H1 (cell line): ENCODE measurements at regions not wholly inside any gene's neighbourhood (a gene's known extent, or its start where the extent isn't known, plus 50 kb on each side); places are given as distances from the start of the nearest gene placed in this dataset.

Experiments
- CTCF ChIA-PET: fragments of 300-600 bp; sonication (Branson Sonifier 250); formaldehyde crosslinking; loops from one replicate; lab custom pipeline; 2021; ENCODE audit not compliant: partially characterized antibody; lab: Charles Lee
- POLR2A ChIA-PET: fragments of 300-600 bp; sonication (Branson Sonifier 250); formaldehyde crosslinking; loops from one replicate; lab custom pipeline; 2021; ENCODE audit warnings: inconsistent platforms; ENCODE audit not compliant: partially characterized antibody; lab: Charles Lee
- DNase-seq, 2 experiments: peaks; one replicate each; pipeline versions ENCODE4 v3.0.0 to v3.0.0-alpha.2; 2010 to 2022; ENCODE audit warnings: low spot score in 2 of 2, low read depth in 1 of 2, mixed read lengths in 1 of 2
- FAIRE-seq: peaks from 2 replicates; lab custom pipeline; 2011; peaks lifted over from hg19 to GRCh38; lab: Jason Lieb, UNC
- H2AFZ ChIP-seq: 2 replicates; pipeline ENCODE4 v1.8.1; 2012; ENCODE audit warnings: low read length, inconsistent platforms
- H2AK5ac ChIP-seq: 2 replicates; pipeline ENCODE4 v1.6.1; 2013; ENCODE audit warnings: low read depth, low read length
- H2BK120ac ChIP-seq: replicated peaks from 2 replicates; pipeline ENCODE3; 2013; ENCODE audit warnings: low read depth, low read length, inconsistent platforms
- H2BK12ac ChIP-seq: 2 replicates; pipeline ENCODE4 v1.6.1; 2013; ENCODE audit warnings: low read depth, low read length
- H2BK15ac ChIP-seq: 2 replicates; pipeline ENCODE4 v1.6.1; 2013; ENCODE audit warnings: low read length
- H2BK20ac ChIP-seq: 2 replicates; pipeline ENCODE4 v1.6.1; 2013; ENCODE audit warnings: low read length
- H2BK5ac ChIP-seq: 2 replicates; pipeline ENCODE4 v1.6.1; 2013; ENCODE audit warnings: low read depth, low read length
- H3K14ac ChIP-seq: 2 replicates; pipeline ENCODE4 v1.6.1; 2013; ENCODE audit warnings: inconsistent platforms; ENCODE audit not compliant: insufficient read length
- H3K18ac ChIP-seq: 2 replicates; pipeline ENCODE4 v1.6.1; 2013; ENCODE audit warnings: low read length; ENCODE audit errors: extremely low read depth
- H3K23ac ChIP-seq: 2 replicates; pipeline ENCODE4 v1.6.1; 2013; ENCODE audit warnings: inconsistent platforms; ENCODE audit not compliant: insufficient read length
- H3K23me2 ChIP-seq: 2 replicates; pipeline ENCODE4 v1.6.1; 2013; ENCODE audit warnings: low read depth, low read length
- H3K27ac ChIP-seq: 2 replicates; pipeline ENCODE4 v1.6.1; 2011; ENCODE audit warnings: low read depth, low read length, inconsistent platforms
- H3K27me3 ChIP-seq, 4 experiments: replicated peaks in 1 of 4; 1 replicate in 1 of 4; 2 replicates in 3 of 4; pipeline versions ENCODE4 v1.6.1 to v1.8.1; 2011 to 2013; ENCODE audit warnings: low read length in 3 of 4, mild to moderate bottlenecking in 3 of 4, inconsistent platforms in 2 of 4, mixed read lengths in 2 of 4, moderate library complexity in 1 of 4; ENCODE audit not compliant: control insufficient read depth in 3 of 4, insufficient read depth in 3 of 4; ENCODE audit errors: extremely low read depth in 1 of 4
- H3K36me3 ChIP-seq, 4 experiments: 2 replicates each; pipeline versions ENCODE4 v1.6.1 to v1.8.1; 2011 to 2013; ENCODE audit warnings: mild to moderate bottlenecking in 4 of 4, low read length in 3 of 4, moderate library complexity in 2 of 4, control low read depth in 1 of 4, inconsistent platforms in 1 of 4; ENCODE audit not compliant: insufficient read depth in 4 of 4, control insufficient read depth in 2 of 4
- H3K4ac ChIP-seq: replicated peaks from 2 replicates; pipeline ENCODE3; 2013; ENCODE audit warnings: low read length, low read depth, mixed read lengths, inconsistent platforms; ENCODE audit not compliant: insufficient read length
- H3K4me1 ChIP-seq, 4 experiments: replicated peaks in 1 of 4; 1 replicate in 1 of 4; 2 replicates in 3 of 4; pipeline versions ENCODE4 v1.6.1 to v1.8.1; 2011 to 2013; ENCODE audit warnings: low read length in 3 of 4, inconsistent platforms in 2 of 4, mixed read lengths in 1 of 4; ENCODE audit not compliant: insufficient read depth in 4 of 4, control insufficient read depth in 3 of 4
- H3K4me2 ChIP-seq, 2 experiments: 2 replicates each; pipeline versions ENCODE4 v1.6.1 to v1.8.1; 2011 to 2013; ENCODE audit warnings: low read depth in 2 of 2, low read length in 2 of 2, control low read depth in 1 of 2, inconsistent platforms in 1 of 2, mild to moderate bottlenecking in 1 of 2; ENCODE audit not compliant: insufficient read depth in 1 of 2
- H3K4me3 ChIP-seq, 4 experiments: fragments of 200-600, 300-600 bp in 1 of 4; sonication (generic), shearing (Covaris generic), sonication (Bioruptor Twin) in 1 of 4; 2 replicates each; pipeline versions ENCODE4 v1.5.1 to v1.8.1; 2011 to 2016; ENCODE audit warnings: low read length in 4 of 4, low read depth in 3 of 4, control low read depth in 2 of 4, inconsistent platforms in 2 of 4, mild to moderate bottlenecking in 2 of 4, mixed read lengths in 1 of 4, moderate library complexity in 1 of 4; ENCODE audit not compliant: insufficient read depth in 2 of 4; ENCODE audit errors: extremely low read depth in 1 of 4
- H3K56ac ChIP-seq: replicated peaks from 2 replicates; pipeline ENCODE3; 2013; ENCODE audit warnings: low read depth, mild to moderate bottlenecking, mixed read lengths, low read length, inconsistent platforms; ENCODE audit not compliant: insufficient read length
- H3K79me1 ChIP-seq: 2 replicates; pipeline ENCODE4 v1.6.1; 2013; ENCODE audit warnings: low read depth, low read length, control low read depth
- H3K79me2 ChIP-seq, 2 experiments: 2 replicates each; pipeline versions ENCODE4 v1.6.1 to v1.8.1; 2012 to 2013; ENCODE audit warnings: low read length in 2 of 2, mild to moderate bottlenecking in 2 of 2, inconsistent platforms in 1 of 2; ENCODE audit not compliant: insufficient read depth in 2 of 2, control insufficient read depth in 1 of 2
- H3K9ac ChIP-seq, 4 experiments: replicated peaks in 1 of 4; 1 replicate in 1 of 4; 2 replicates in 3 of 4; pipeline versions ENCODE4 v1.6.1 to v1.8.1; 2011 to 2013; ENCODE audit warnings: low read depth in 3 of 4, low read length in 3 of 4, control low read depth in 2 of 4, mild to moderate bottlenecking in 2 of 4, moderate library complexity in 2 of 4, inconsistent platforms in 1 of 4; ENCODE audit errors: extremely low read depth in 1 of 4
- H3K9me3 ChIP-seq, 2 experiments: 2 replicates each; pipeline versions ENCODE4 v1.6.1 to v1.8.1; 2012 to 2013; ENCODE audit warnings: mild to moderate bottlenecking in 2 of 2, moderate library complexity in 2 of 2, control low read depth in 1 of 2, inconsistent platforms in 1 of 2, low read depth in 1 of 2, low read length in 1 of 2, mixed read lengths in 1 of 2; ENCODE audit not compliant: insufficient read depth in 2 of 2
- H4K20me1 ChIP-seq, 2 experiments: replicated peaks in 1 of 2; 2 replicates each; pipeline versions ENCODE3 to v1.8.1; 2011 to 2013; ENCODE audit warnings: inconsistent platforms in 2 of 2, low read length in 2 of 2, mild to moderate bottlenecking in 1 of 2; ENCODE audit not compliant: insufficient read depth in 2 of 2, control insufficient read depth in 1 of 2
- H4K5ac ChIP-seq: 2 replicates; pipeline ENCODE4 v1.6.1; 2013; ENCODE audit warnings: low read length, low read depth, mixed read lengths, inconsistent platforms; ENCODE audit not compliant: insufficient read length
- H4K8ac ChIP-seq: 2 replicates; pipeline ENCODE4 v1.8.0; 2013; ENCODE audit warnings: mild to moderate bottlenecking, moderate library complexity, low read length, inconsistent platforms; ENCODE audit not compliant: insufficient read depth; ENCODE audit errors: extremely low read depth
- H4K91ac ChIP-seq: replicated peaks from 2 replicates; pipeline ENCODE3; 2013; ENCODE audit warnings: low read length, mixed read lengths, inconsistent platforms; ENCODE audit not compliant: insufficient read length
- WGBS, 2 experiments: shearing (Covaris generic) in 1 of 2; methylation state at CpG; one replicate each; pipeline versions ENCODE4 v1.1.6 to v1.1.7; 2013 to 2015; ENCODE audit warnings: low lambda C conversion rate in 2 of 2, mixed read lengths in 2 of 2, inconsistent platforms in 1 of 2, low coverage in 1 of 2, missing lambda C conversion rate in 1 of 2; ENCODE audit not compliant: insufficient replicate concordance in 2 of 2, insufficient coverage in 1 of 2, insufficient read length in 1 of 2; ENCODE audit errors: extremely low coverage in 1 of 2, missing lambda C conversion rate in 1 of 2; 5-methylcytosine and 5-hydroxymethylcytosine counted together

GRCh38 chr7:16114071-16114470, 307.3 kb downstream of the CRPPA start:
- POLR2A ChIA-PET: interaction anchor here (0.6 kb wide), 1 partner anchor 935 kb away, joined by 5 read pairs; no protein-coding TSS in a partner anchor
- H3K4me1 ChIP-seq: no peaks in the 10 kb centered on the region
- H3K23ac ChIP-seq: no peak overlapping the region
- no peak overlapping the region for H2BK120ac ChIP-seq
- H3K79me2 ChIP-seq: no peaks in the 10 kb centered on the region
- no peak overlapping the region for H2BK20ac ChIP-seq
- peaks cover 0 to 6% of the 10 kb centered on the region in 2 experiments; a peak in 2 of 4 replicates for H3K9me3 ChIP-seq
- FAIRE-seq (no peak), DNase-seq (no peak)
- H3K23me2 ChIP-seq: no peaks in the 10 kb centered on the region
- no peak overlapping the region for H3K4me3 ChIP-seq
- no peak overlapping the region for H3K18ac ChIP-seq
- H2BK15ac ChIP-seq: no peak overlapping the region
- CTCF ChIA-PET: interaction anchor here (0.6 to 1.0 kb wide), 2 partner anchors 166 to 688 kb away, joined by 3 read pairs; no protein-coding TSS in a partner anchor
- no peak overlapping the region for H4K91ac ChIP-seq
- no peak overlapping the region for H4K8ac ChIP-seq
- no peak overlapping the region for H3K4me2 ChIP-seq
- no peaks in the 10 kb centered on the region for H3K79me1 ChIP-seq
- no peak overlapping the region for H2BK5ac ChIP-seq
- H4K5ac ChIP-seq: no peak overlapping the region
- H3K56ac ChIP-seq: no peak overlapping the region
- no peaks in the 10 kb centered on the region for H4K20me1 ChIP-seq
- H3K14ac ChIP-seq: no peak overlapping the region
- H3K27me3 ChIP-seq: no peaks in the 10 kb centered on the region
- no peak overlapping the region for H2AFZ ChIP-seq
- H2AK5ac ChIP-seq: no peak overlapping the region
- no peak overlapping the region for H3K9ac ChIP-seq
- no peak overlapping the region for H3K27ac ChIP-seq
- no peak overlapping the region for H2BK12ac ChIP-seq
- WGBS, 2 experiments: 86% methylated on average over 2 of the region's 2 CpGs; no CpG with 5 or more reads in 1 of the 2 experiments
- H3K4ac ChIP-seq: no peak overlapping the region
- H3K36me3 ChIP-seq: no peaks in the 10 kb centered on the region
